ENCODE measurements at regions not wholly inside any gene's neighbourhood (a gene's known extent, or its start where the extent isn't known, plus 50 kb on each side); places are given as distances from the start of the nearest gene placed in this dataset.

DNA sequence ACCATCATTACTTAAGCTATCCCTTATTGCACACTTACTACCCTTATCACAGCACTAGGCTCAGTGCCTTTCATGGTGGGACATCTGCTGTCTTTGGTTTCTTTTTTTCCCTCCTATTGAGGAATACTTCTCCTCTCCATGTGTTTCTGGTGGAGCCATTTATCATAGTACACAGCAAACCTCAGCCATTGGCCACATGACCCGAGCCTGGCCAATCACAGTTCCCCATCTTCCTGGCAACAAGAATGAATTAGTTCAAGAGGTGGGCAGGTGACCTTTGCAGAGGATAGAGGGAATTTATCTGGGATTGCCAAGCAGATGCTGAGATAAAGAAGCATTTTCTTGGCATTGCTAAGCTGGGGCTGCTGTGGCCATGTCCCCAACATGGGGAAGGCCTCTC, 101.1 kb upstream of the ZNF618 start:
- TF ChIP-seq, protein P1, sequence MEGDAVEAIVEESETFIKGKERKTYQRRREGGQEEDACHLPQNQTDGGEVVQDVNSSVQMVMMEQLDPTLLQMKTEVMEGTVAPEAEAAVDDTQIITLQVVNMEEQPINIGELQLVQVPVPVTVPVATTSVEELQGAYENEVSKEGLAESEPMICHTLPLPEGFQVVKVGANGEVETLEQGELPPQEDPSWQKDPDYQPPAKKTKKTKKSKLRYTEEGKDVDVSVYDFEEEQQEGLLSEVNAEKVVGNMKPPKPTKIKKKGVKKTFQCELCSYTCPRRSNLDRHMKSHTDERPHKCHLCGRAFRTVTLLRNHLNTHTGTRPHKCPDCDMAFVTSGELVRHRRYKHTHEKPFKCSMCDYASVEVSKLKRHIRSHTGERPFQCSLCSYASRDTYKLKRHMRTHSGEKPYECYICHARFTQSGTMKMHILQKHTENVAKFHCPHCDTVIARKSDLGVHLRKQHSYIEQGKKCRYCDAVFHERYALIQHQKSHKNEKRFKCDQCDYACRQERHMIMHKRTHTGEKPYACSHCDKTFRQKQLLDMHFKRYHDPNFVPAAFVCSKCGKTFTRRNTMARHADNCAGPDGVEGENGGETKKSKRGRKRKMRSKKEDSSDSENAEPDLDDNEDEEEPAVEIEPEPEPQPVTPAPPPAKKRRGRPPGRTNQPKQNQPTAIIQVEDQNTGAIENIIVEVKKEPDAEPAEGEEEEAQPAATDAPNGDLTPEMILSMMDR (IDR thresholded peaks at IDR 0.05; ENCODE audit: insufficient read depth, low read length, poor library complexity, severe bottlenecking), result no peak
- H3K36me3 ChIP-seq (ENCODE audit: control insufficient read depth, insufficient read depth, low read length), result no peaks in the 10 kb centered on the region
- DNase-seq (ENCODE audit: low read depth), result no peak
- peaks cover 2% of the 10 kb centered on the region for H3K27me3 ChIP-seq (ENCODE audit: control insufficient read depth, insufficient read depth, low read length)
- H3K4me3 ChIP-seq (ENCODE audit: low read depth, low read length), result no peak overlapping the region

DNA sequence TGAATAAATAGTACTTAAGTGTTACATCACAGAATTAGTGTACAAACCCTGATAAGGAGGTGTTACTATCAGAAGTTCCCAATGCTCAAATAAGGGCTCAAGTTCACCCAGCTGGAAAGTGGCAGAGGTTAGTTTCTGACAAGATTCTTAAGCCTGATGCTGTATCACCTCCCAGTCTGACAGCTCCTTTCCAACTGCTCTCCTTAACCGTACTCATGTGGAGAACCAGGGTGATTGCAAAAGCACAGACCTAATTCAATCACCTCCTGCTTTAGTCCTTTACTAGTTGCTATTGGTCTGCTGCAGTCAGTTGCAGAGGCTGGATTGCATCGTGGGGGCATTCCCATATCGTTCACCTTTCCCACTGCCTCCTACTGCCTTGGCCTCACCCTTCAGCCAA, 100.4 kb upstream of the ZNF618 start:
- Histone ChIP-seq H3K36me3 (ENCODE audit: control insufficient read depth, insufficient read depth, low read length) (no peaks in the 10 kb centered on the region), H3K4me3 (ENCODE audit: low read depth, low read length) (no peak overlapping the region), H3K27me3 (ENCODE audit: control insufficient read depth, insufficient read depth, low read length) (peaks cover 2% of the 10 kb centered on the region)
- TF ChIP-seq, protein P1 (IDR thresholded peaks at IDR 0.05; ENCODE audit: insufficient read depth, low read length, poor library complexity, severe bottlenecking), result no peak
- no peak for DNase-seq (ENCODE audit: low read depth)

DNA sequence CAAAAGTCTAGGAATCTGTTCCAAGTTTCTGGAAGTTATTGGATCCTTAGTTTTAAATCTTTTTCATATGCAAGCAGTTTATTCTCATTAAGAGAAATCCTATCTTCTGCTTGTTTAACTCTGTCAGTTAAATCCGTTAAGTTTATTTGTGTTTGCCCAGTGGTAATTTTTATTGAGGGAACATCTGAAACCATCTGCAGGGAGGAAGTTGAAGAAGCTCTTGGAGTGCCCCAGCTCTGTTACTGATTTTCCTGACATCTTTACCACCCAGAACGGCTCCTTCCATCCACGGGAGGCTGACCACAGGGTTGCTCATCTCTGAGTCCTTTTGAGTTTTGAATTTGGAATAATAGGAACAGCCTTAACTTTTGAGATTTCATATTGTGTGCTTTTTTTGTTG, 99.9 kb upstream of the ZNF618 start:
- Histone ChIP-seq H3K27me3 (ENCODE audit: control insufficient read depth, insufficient read depth, low read length) (peaks cover 2% of the 10 kb centered on the region), H3K36me3 (ENCODE audit: control insufficient read depth, insufficient read depth, low read length) (no peaks in the 10 kb centered on the region), H3K4me3 (ENCODE audit: low read depth, low read length) (no peak overlapping the region)
- TF ChIP-seq, protein P1 (IDR thresholded peaks at IDR 0.05; ENCODE audit: insufficient read depth, low read length, poor library complexity, severe bottlenecking), result no peak
- DNase-seq (ENCODE audit: low read depth), result no peak

- no peak for DNase-seq (ENCODE audit: low read depth)
- Histone ChIP-seq H3K4me3 (ENCODE audit: low read depth, low read length) (no peak overlapping the region), H3K36me3 (ENCODE audit: control insufficient read depth, insufficient read depth, low read length) (no peaks in the 10 kb centered on the region), H3K27me3 (ENCODE audit: control insufficient read depth, insufficient read depth, low read length) (peaks cover 2% of the 10 kb centered on the region)
- TF ChIP-seq, protein P1 (IDR thresholded peaks at IDR 0.05; ENCODE audit: insufficient read depth, low read length, poor library complexity, severe bottlenecking), result no peak
Measured at GRCh38 chr9:113781381-113781780, 94.7 kb upstream of the ZNF618 start.

GRCh38 chr9:113781896-113782295, 94.2 kb upstream of the ZNF618 start:
- TF ChIP-seq, protein P1 (IDR thresholded peaks at IDR 0.05; ENCODE audit: insufficient read depth, low read length, poor library complexity, severe bottlenecking), result no peak
- H3K4me3 ChIP-seq (ENCODE audit: low read depth, low read length), result no peak overlapping the region
- no peaks in the 10 kb centered on the region for H3K36me3 ChIP-seq (ENCODE audit: control insufficient read depth, insufficient read depth, low read length)
- H3K27me3 ChIP-seq (ENCODE audit: control insufficient read depth, insufficient read depth, low read length), result no peaks in the 10 kb centered on the region
- no peak for DNase-seq (ENCODE audit: low read depth)

GRCh38 chr9:113783475-113783874, 92.6 kb upstream of the ZNF618 start:
- Histone ChIP-seq H3K4me3 (ENCODE audit: low read depth, low read length) (no peak overlapping the region), H3K36me3 (ENCODE audit: control insufficient read depth, insufficient read depth, low read length) (no peaks in the 10 kb centered on the region), H3K27me3 (ENCODE audit: control insufficient read depth, insufficient read depth, low read length) (peaks cover 7% of the 10 kb centered on the region)
- TF ChIP-seq, protein P1 (IDR thresholded peaks at IDR 0.05; ENCODE audit: insufficient read depth, low read length, poor library complexity, severe bottlenecking), result no peak
- DNase-seq (ENCODE audit: low read depth), result no peak
